Cardiac fibroblast (primary cell): ENCODE measurements at regions not wholly inside any gene's neighbourhood (a gene's known extent, or its start where the extent isn't known, plus 50 kb on each side); places are given as distances from the start of the nearest gene placed in this dataset.
A peak's percentile ranks its signal among the peaks of the same experiment; 100 is the strongest.

Experiments used
- DNase-seq, 2 donors: peaks; one replicate each; pipeline versions ENCODE4 v3.0.0 to v3.0.0-alpha.2; 2010; ENCODE audit warnings: low read depth in 2 of 2
- H3K4me3 ChIP-seq, 2 donors: replicated peaks in 1 of 2; 1 replicate in 1 of 2; 2 replicates in 1 of 2; pipeline ENCODE4 v1.5.1; 2011; ENCODE audit warnings: low read depth in 2 of 2, low read length in 2 of 2, mild to moderate bottlenecking in 2 of 2, moderate library complexity in 1 of 2
- TF ChIP-seq, protein P1 (sequence below): IDR thresholded peaks from one replicate; pipeline ENCODE4 v1.5.1; 2011; ENCODE audit warnings: low read depth, mild to moderate bottlenecking, low read length, inconsistent platforms

DNA sequence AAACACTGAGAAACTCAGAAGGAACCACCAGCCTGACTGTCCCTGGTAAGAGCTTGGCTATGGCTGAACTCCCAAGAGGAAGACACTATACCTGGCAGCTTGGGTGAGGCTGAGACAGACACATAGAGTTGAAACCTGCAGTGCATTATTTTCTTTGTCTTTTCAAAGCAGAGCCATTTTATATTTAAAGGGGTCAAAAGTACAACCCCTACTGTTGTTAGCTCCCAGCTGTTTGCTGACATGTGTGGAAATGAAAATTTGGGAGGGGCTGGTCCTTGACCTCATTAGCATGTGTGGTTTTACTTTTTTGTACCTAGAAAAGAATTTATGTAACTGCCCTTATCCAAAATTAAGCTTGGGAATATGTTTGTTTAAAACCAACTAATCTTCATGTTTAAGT is 309.0 kb downstream of the RPRM start:
- TF ChIP-seq, protein P1, sequence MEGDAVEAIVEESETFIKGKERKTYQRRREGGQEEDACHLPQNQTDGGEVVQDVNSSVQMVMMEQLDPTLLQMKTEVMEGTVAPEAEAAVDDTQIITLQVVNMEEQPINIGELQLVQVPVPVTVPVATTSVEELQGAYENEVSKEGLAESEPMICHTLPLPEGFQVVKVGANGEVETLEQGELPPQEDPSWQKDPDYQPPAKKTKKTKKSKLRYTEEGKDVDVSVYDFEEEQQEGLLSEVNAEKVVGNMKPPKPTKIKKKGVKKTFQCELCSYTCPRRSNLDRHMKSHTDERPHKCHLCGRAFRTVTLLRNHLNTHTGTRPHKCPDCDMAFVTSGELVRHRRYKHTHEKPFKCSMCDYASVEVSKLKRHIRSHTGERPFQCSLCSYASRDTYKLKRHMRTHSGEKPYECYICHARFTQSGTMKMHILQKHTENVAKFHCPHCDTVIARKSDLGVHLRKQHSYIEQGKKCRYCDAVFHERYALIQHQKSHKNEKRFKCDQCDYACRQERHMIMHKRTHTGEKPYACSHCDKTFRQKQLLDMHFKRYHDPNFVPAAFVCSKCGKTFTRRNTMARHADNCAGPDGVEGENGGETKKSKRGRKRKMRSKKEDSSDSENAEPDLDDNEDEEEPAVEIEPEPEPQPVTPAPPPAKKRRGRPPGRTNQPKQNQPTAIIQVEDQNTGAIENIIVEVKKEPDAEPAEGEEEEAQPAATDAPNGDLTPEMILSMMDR, result no peak
- DNase-seq, result no peak
- no peak overlapping the region for H3K4me3 ChIP-seq

DNA sequence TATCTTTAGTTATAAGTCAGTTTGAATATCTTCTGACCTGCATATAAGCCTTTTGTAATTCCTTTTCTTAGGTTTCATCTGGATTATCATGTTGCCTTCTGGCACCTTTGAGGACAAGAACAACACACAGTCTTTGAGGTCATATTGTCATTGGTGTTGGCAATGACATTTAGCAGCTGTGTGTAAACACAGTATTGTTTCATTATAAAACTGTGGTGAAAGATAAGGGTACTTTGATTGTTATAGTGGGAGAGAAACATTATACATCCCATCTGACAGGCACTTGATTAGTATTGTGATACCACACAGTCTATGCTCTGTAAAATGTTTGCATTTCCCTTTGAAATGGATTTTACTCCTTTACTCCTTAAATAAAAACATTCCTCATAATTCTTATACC is 313.5 kb downstream of the RPRM start:
- DNase-seq, result no peak
- TF ChIP-seq, protein P1, result no peak
- no peak overlapping the region for H3K4me3 ChIP-seq

DNA sequence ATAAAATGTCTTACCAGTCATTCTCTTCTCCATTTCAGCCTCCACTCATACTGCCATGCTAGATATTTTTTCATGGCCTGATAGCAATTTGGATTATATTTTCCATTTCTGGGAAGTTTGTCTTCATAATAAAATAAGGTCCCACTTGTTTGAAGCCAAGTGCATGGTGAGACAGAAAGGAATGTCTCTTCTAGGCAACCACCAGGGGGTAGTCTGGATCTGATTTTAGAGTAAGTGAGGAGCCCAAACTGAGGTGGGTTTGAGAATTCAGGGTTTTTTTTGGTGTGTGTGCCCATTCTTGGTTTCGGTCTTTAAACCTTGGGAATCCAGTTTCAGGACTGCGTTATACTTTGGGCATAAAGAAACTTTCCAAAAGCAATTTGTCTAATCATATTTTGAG is 315.5 kb downstream of the RPRM start:
- H3K4me3 ChIP-seq, result no peak overlapping the region
- peak in 1 of 2 donors; percentile 7 for DNase-seq
- TF ChIP-seq, protein P1, result peak; percentile 5

DNA sequence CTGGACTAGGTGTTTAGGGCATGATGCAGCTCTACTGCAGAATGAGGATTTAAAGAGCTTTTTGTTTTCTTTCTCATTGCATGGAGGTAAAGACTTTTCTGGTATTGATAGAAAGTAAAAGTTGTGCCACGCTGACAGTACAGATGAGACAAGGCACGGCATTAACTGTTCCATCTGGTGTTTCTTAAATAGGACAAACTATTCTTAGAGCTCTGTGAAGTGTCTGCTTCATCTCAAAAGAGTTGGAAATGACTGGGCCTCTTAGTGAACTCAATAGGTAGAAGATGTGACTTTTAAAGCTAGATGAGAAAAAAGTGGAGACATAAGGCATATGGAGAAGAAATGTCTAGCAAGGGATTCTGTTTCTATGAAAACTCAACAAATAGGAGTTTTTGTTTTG is 321.8 kb downstream of the RPRM start:
- no peak for DNase-seq
- TF ChIP-seq, protein P1, result no peak
- no peak overlapping the region for H3K4me3 ChIP-seq

GRCh38 chr2:153152036-153152435 is 326.5 kb downstream of the RPRM start:
- H3K4me3 ChIP-seq, result no peak overlapping the region
- no peak for DNase-seq
- TF ChIP-seq, protein P1, result no peak

- H3K4me3 ChIP-seq, result no peak overlapping the region
- DNase-seq, result no peak
- TF ChIP-seq, protein P1, result no peak
Measured at GRCh38 chr2:153145470-153145978, 333.0 kb downstream of the RPRM start.

DNA sequence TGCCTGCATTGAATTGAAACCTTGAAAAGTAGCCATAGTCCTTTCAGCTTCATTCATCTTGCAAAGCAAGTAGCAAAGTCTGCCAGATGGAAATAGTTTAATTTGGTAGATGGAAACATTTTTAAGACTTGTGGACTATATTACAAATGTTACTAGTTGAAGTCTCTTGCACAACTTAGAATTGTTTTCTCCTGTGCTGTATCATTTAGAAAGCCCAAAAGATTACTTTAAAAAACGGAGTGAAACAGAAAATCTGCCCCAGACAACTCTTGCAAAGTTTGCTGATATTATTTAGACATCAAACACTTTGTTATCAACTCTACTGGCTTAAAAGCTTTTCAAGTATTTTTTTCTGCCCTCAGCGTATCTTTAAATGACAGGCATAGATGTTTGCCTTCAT is 335.0 kb downstream of the RPRM start:
- no peak for DNase-seq
- TF ChIP-seq, protein P1, result no peak
- H3K4me3 ChIP-seq, result no peak overlapping the region
